ENCODE measurements at regions not wholly inside any gene's neighbourhood (a gene's known extent, or its start where the extent isn't known, plus 50 kb on each side); places are given as distances from the start of the nearest gene placed in this dataset.

GRCh38 chr10:8402576-8402975 is 348.1 kb downstream of the GATA3 start:
- Histone ChIP-seq H3K4me1 (no peaks in the 10 kb centered on the region), H3K36me3 (no peaks in the 10 kb centered on the region), H3K27ac (no peak overlapping the region), H3K9me3 (no peaks in the 10 kb centered on the region), H3K27me3 (peaks cover 0 to 12% (median 0%) of the 10 kb centered on the region in 4 donors), H3K4me3 (no peak overlapping the region)
- DNase-seq: no peak
- intact Hi-C loops (cut with DNase I): no loop called here
- TF ChIP-seq CTCF (IDR thresholded peaks at IDR 0.05): no peak
- no peak for TF ChIP-seq POLR2A (IDR thresholded peaks at IDR 0.05)
- WGBS, 2 donors: 46 to 51% methylated on average over 4 of the region's 4 CpGs

GRCh38 chr10:8403711-8404371 is 349.4 kb downstream of the GATA3 start:
- peaks cover 0 to 14% (median 0%) of the 10 kb centered on the region in 4 donors for H3K27me3 ChIP-seq
- DNase-seq: no peak
- intact Hi-C loops (cut with DNase I): no loop called here
- no peak overlapping the region for H3K27ac ChIP-seq
- H3K36me3 ChIP-seq: no peaks in the 10 kb centered on the region
- H3K4me1 ChIP-seq: no peaks in the 10 kb centered on the region
- H3K9me3 ChIP-seq: no peaks in the 10 kb centered on the region
- TF ChIP-seq POLR2A (IDR thresholded peaks at IDR 0.05): no peak
- no peak for TF ChIP-seq CTCF (IDR thresholded peaks at IDR 0.05)
- 66 to 79% methylated on average over 3 to 4 of the region's 4 CpGs for WGBS, 2 donors
- no peak overlapping the region for H3K4me3 ChIP-seq

GRCh38 chr10:8404721-8405120 is 350.2 kb downstream of the GATA3 start:
- Histone ChIP-seq H3K9me3 (no peaks in the 10 kb centered on the region), H3K4me1 (no peaks in the 10 kb centered on the region), H3K36me3 (no peaks in the 10 kb centered on the region), H3K27ac (no peak overlapping the region), H3K27me3 (peaks cover 0 to 18% (median 0%) of the 10 kb centered on the region in 4 donors), H3K4me3 (no peak overlapping the region)
- intact Hi-C loops (cut with DNase I): no loop called here
- no peak for DNase-seq
- TF ChIP-seq POLR2A (IDR thresholded peaks at IDR 0.05): no peak
- no peak for TF ChIP-seq CTCF (IDR thresholded peaks at IDR 0.05)
- WGBS, 2 donors: 15 to 35% methylated on average over 1 of the region's 1 CpG

- no peak overlapping the region for H3K27ac ChIP-seq
- intact Hi-C loops (cut with DNase I): no loop called here
- no peaks in the 10 kb centered on the region for H3K9me3 ChIP-seq
- 63 to 68% methylated on average over 6 of the region's 6 CpGs for WGBS, 2 donors
- no peak for DNase-seq
- peaks cover 0 to 10% (median 0%) of the 10 kb centered on the region in 4 donors for H3K27me3 ChIP-seq
- H3K36me3 ChIP-seq: no peaks in the 10 kb centered on the region
- no peaks in the 10 kb centered on the region for H3K4me1 ChIP-seq
- no peak for TF ChIP-seq POLR2A (IDR thresholded peaks at IDR 0.05)
- no peak for TF ChIP-seq CTCF (IDR thresholded peaks at IDR 0.05)
- H3K4me3 ChIP-seq: no peak overlapping the region
These were observed 351.1 kb downstream of the GATA3 start for GRCh38 chr10:8405596-8405995.

- H3K4me1 ChIP-seq: no peaks in the 10 kb centered on the region
- H3K27ac ChIP-seq: no peak overlapping the region
- H3K4me3 ChIP-seq: no peak overlapping the region
- peaks cover 0 to 6% (median 0%) of the 10 kb centered on the region in 4 donors for H3K27me3 ChIP-seq
- intact Hi-C loops (cut with DNase I): no loop called here
- DNase-seq: no peak
- no peaks in the 10 kb centered on the region for H3K36me3 ChIP-seq
- TF ChIP-seq CTCF (IDR thresholded peaks at IDR 0.05): no peak
- TF ChIP-seq POLR2A (IDR thresholded peaks at IDR 0.05): no peak
- no peaks in the 10 kb centered on the region for H3K9me3 ChIP-seq
These were observed 353.1 kb downstream of the GATA3 start for GRCh38 chr10:8407501-8408021.

Measured in esophagus squamous epithelium (tissue), 5 donors.